IMR-90 (cell line): ENCODE measurements at regions not wholly inside any gene's neighbourhood (a gene's known extent, or its start where the extent isn't known, plus 50 kb on each side); places are given as distances from the start of the nearest gene placed in this dataset.

Experiments used
- ATAC-seq: fragments of 200-7000 bp; cut with Tn5 transposase; 2 replicates; pipeline ENCODE4 v1.9.1; 2020; ENCODE audit warnings: low read depth, mild to moderate bottlenecking, moderate library complexity
- BruUV-seq: library from RNA; stranded (reverse); fragments of 400-500 nt; replicated peaks from 2 replicates; lab custom pipeline; 2021; lab: Mats Ljungman, UMichigan
- CTCF ChIA-PET: fragments of 300-600 bp; formaldehyde crosslinking; extraction: SDS; loops from one replicate; lab custom pipeline; 2021; ENCODE audit warnings: antibody characterized with exemption; lab: Yijun Ruan, JAX
- POLR2A ChIA-PET: fragments of 300-600 bp; sonication (Branson Sonifier 250); formaldehyde crosslinking; loops from one replicate; lab custom pipeline; 2022; ENCODE audit warnings: antibody characterized with exemption; ENCODE audit not compliant: unreplicated experiment; lab: Charles Lee
- DNase-seq: peaks from one replicate; pipeline ENCODE4 v3.0.0; 2013
- H2AFZ ChIP-seq: replicated peaks from 2 replicates; pipeline ENCODE3; 2013; ENCODE audit warnings: low read length, mild to moderate bottlenecking; ENCODE audit not compliant: poor library complexity
- H2AK5ac ChIP-seq: 2 replicates; pipeline ENCODE4 v1.6.1; 2013; ENCODE audit warnings: low read depth, low read length, inconsistent platforms
- H2AK9ac ChIP-seq: replicated peaks from 2 replicates; pipeline ENCODE3; 2013; ENCODE audit warnings: mild to moderate bottlenecking, low read depth, low read length, moderate library complexity; ENCODE audit not compliant: poor library complexity
- H2BK120ac ChIP-seq: 2 replicates; pipeline ENCODE4 v1.6.1; 2013; ENCODE audit warnings: low read depth, low read length, inconsistent platforms
- H2BK15ac ChIP-seq: 3 replicates; pipeline ENCODE4 v1.6.1; 2013; ENCODE audit warnings: low read depth, low read length, inconsistent platforms
- H2BK20ac ChIP-seq: 2 replicates; pipeline ENCODE4 v1.6.1; 2013; ENCODE audit warnings: low read depth, mild to moderate bottlenecking, inconsistent platforms, low read length, moderate library complexity
- H2BK5ac ChIP-seq: 2 replicates; pipeline ENCODE4 v1.6.1; 2013; ENCODE audit warnings: mild to moderate bottlenecking, low read depth, low read length, inconsistent platforms; ENCODE audit not compliant: poor library complexity, severe bottlenecking
- H3K14ac ChIP-seq: replicated peaks from 2 replicates; pipeline ENCODE4 v1.6.1; 2013; ENCODE audit warnings: low read depth, low read length, inconsistent platforms
- H3K18ac ChIP-seq: 2 replicates; pipeline ENCODE4 v1.6.1; 2013; ENCODE audit warnings: low read depth, low read length, control low read depth
- H3K23ac ChIP-seq: 2 replicates; pipeline ENCODE4 v1.6.1; 2013; ENCODE audit warnings: low read depth, low read length, inconsistent platforms
- H3K27ac ChIP-seq: 2 replicates; pipeline ENCODE4 v1.5.1; 2013; ENCODE audit warnings: mild to moderate bottlenecking, control low read depth, low read length; ENCODE audit not compliant: insufficient read depth
- H3K27me3 ChIP-seq: 2 replicates; pipeline ENCODE4 v1.6.1; 2013; ENCODE audit warnings: low read length; ENCODE audit not compliant: control insufficient read depth, insufficient read depth
- H3K36me3 ChIP-seq: 2 replicates; pipeline ENCODE4 v1.6.1; 2013; ENCODE audit warnings: low read length, mixed read lengths; ENCODE audit not compliant: control insufficient read depth, insufficient read depth
- H3K4ac ChIP-seq: 2 replicates; pipeline ENCODE4 v1.6.1; 2013; ENCODE audit warnings: low read depth, low read length, inconsistent platforms
- H3K4me1 ChIP-seq: 2 replicates; pipeline ENCODE4 v1.6.1; 2013; ENCODE audit warnings: low read length, mixed read lengths; ENCODE audit not compliant: control insufficient read depth, insufficient read depth
- H3K4me2 ChIP-seq: 2 replicates; pipeline ENCODE4 v1.6.1; 2013; ENCODE audit warnings: low read depth, mild to moderate bottlenecking, control low read depth, low read length, moderate library complexity
- H3K4me3 ChIP-seq: 2 replicates; pipeline ENCODE4 v1.5.1; 2013; ENCODE audit warnings: low read depth, mild to moderate bottlenecking, control low read depth, low read length, moderate library complexity; ENCODE audit not compliant: insufficient read depth
- H3K56ac ChIP-seq: 2 replicates; pipeline ENCODE4 v1.6.1; 2013; ENCODE audit warnings: low read length, inconsistent platforms; ENCODE audit not compliant: insufficient read depth; ENCODE audit errors: extremely low read depth
- H3K79me1 ChIP-seq, 2 experiments: 2 replicates each; pipeline ENCODE4 v1.6.1; 2013; ENCODE audit warnings: low read length in 2 of 2, inconsistent platforms in 1 of 2, low read depth in 1 of 2
- H3K9ac ChIP-seq: 2 replicates; pipeline ENCODE4 v1.6.1; 2013; ENCODE audit warnings: low read depth, low read length, control low read depth
- H3K9me1 ChIP-seq: 2 replicates; pipeline ENCODE4 v1.6.1; 2013; ENCODE audit warnings: low read length, inconsistent platforms; ENCODE audit not compliant: insufficient read depth
- H3K9me3 ChIP-seq: 2 replicates; pipeline ENCODE4 v1.6.1; 2013; ENCODE audit warnings: low read length; ENCODE audit not compliant: control insufficient read depth, insufficient read depth
- H4K20me1 ChIP-seq: 2 replicates; pipeline ENCODE4 v1.6.1; 2013; ENCODE audit warnings: low read length, inconsistent platforms; ENCODE audit not compliant: insufficient read depth
- H4K5ac ChIP-seq: 2 replicates; pipeline ENCODE4 v1.6.1; 2013; ENCODE audit warnings: mild to moderate bottlenecking, low read depth, low read length, control low read depth
- H4K8ac ChIP-seq, 2 experiments: 2 replicates each; pipeline ENCODE4 v1.6.1; 2013; ENCODE audit warnings: low read depth in 2 of 2, low read length in 2 of 2, control low read depth in 1 of 2, inconsistent platforms in 1 of 2
- H4K91ac ChIP-seq: 2 replicates; pipeline ENCODE4 v1.6.1; 2013; ENCODE audit warnings: low read depth, low read length, inconsistent platforms; ENCODE audit not compliant: insufficient read depth
- CEBPB ChIP-seq: IDR thresholded peaks from 2 replicates; pipeline ENCODE4 v1.6.1; 2012; ENCODE audit warnings: low read depth, low read length, improper control_type of control experiment
- MAFK ChIP-seq: IDR thresholded peaks from 2 replicates; pipeline ENCODE4 v1.6.1; 2012; ENCODE audit warnings: low read depth, low read length, improper control_type of control experiment
- WGBS, 2 experiments: methylation state at CpG; one replicate each; pipeline versions ENCODE4 v1.1.5 to v1.1.7; 2013; ENCODE audit warnings: missing lambda C conversion rate in 2 of 2; ENCODE audit not compliant: insufficient read length in 1 of 2; ENCODE audit errors: extremely low coverage in 2 of 2; 5-methylcytosine and 5-hydroxymethylcytosine counted together
- dilution Hi-C: fragments of 300-500 bp; cut with HindIII; formaldehyde crosslinking; loops from one replicate; pipeline ENCODE4 v1.14.3; 2018; ENCODE audit warnings: low sequenced_read_pairs; ENCODE audit not compliant: unreplicated experiment
- in situ Hi-C: fragments of 300-500 bp; cut with MboI; formaldehyde crosslinking; loops from 3 replicates; pipeline ENCODE4 v1.14.3; 2019; ENCODE audit warnings: low sequenced_read_pairs, inconsistent platforms, mixed read lengths
- intact Hi-C: fragments of 100-400 bp; cut with micrococcal nuclease; formaldehyde crosslinking; loops from 2 replicates; pipeline ENCODE4 v1.10.0; 2022

GRCh38 chr13:40186041-40186440, 480.4 kb downstream of the FOXO1 start:
- no peak for ATAC-seq
- H3K27me3 ChIP-seq: no peaks in the 10 kb centered on the region
- no peaks in the 10 kb centered on the region for H3K36me3 ChIP-seq
- DNase-seq: no peak
- H4K20me1 ChIP-seq: no peaks in the 10 kb centered on the region
- no peak overlapping the region for H2AK9ac ChIP-seq
- H3K23ac ChIP-seq: no peak overlapping the region
- H3K9me1 ChIP-seq: no peaks in the 10 kb centered on the region
- no peak overlapping the region for H2AK5ac ChIP-seq
- H2BK15ac ChIP-seq: no peak overlapping the region
- H4K91ac ChIP-seq: no peak overlapping the region
- H2BK5ac ChIP-seq: no peak overlapping the region
- no peak overlapping the region for H3K4me2 ChIP-seq
- no peak overlapping the region for H2AFZ ChIP-seq
- H3K14ac ChIP-seq: no peak overlapping the region
- ChIA-PET POLR2A (no interaction called here), CTCF (no interaction called here)
- no TSS peak for BruUV-seq
- in situ Hi-C loops (no loop called here), dilution Hi-C loops (no loop called here), intact Hi-C loops (no loop called here)
- no peak overlapping the region for H3K9ac ChIP-seq
- no peaks in the 10 kb centered on the region for H3K79me1 ChIP-seq
- H2BK20ac ChIP-seq: no peak overlapping the region
- no peak overlapping the region for H3K27ac ChIP-seq
- no peak overlapping the region for H4K5ac ChIP-seq
- H3K56ac ChIP-seq: no peak overlapping the region
- H3K9me3 ChIP-seq: no peaks in the 10 kb centered on the region
- no peak overlapping the region for H3K18ac ChIP-seq
- H2BK120ac ChIP-seq: no peak overlapping the region
- TF ChIP-seq CEBPB (no peak), MAFK (no peak)
- H3K4ac ChIP-seq: no peak overlapping the region
- WGBS, 2 experiments: no CpG with 5 or more reads among the region's 3 CpGs
- H4K8ac ChIP-seq: no peak overlapping the region
- H3K4me1 ChIP-seq: no peaks in the 10 kb centered on the region
- H3K4me3 ChIP-seq: no peak overlapping the region
